ENCODE measurements at regions not wholly inside any gene's neighbourhood (a gene's known extent, or its start where the extent isn't known, plus 50 kb on each side); places are given as distances from the start of the nearest gene placed in this dataset.
"Not testable (repeated sequence)": the region's sequence is repeated elsewhere in the genome, so short reads cannot be mapped to it uniquely, and the experiment has no call there.

DNA sequence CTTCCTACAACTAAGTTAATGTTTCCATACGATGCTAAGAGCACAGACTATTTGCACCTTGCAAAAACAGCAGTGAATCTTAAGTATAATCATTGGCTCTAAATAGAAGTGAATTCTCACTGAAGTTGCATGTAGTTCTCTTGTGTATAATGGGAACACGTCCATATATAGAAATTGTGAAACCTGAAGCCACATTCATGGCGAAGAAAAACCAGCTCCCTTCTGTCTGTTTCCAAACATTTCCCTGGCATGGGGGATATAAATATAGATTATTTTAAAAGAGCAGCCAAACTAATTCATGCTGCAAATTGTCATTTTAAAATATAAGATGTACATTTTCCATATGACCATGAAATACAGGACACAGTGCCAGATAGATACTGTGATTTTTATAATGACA is 71.1 kb downstream of the TRAM1L1 start:
- no peak for DNase-seq

DNA sequence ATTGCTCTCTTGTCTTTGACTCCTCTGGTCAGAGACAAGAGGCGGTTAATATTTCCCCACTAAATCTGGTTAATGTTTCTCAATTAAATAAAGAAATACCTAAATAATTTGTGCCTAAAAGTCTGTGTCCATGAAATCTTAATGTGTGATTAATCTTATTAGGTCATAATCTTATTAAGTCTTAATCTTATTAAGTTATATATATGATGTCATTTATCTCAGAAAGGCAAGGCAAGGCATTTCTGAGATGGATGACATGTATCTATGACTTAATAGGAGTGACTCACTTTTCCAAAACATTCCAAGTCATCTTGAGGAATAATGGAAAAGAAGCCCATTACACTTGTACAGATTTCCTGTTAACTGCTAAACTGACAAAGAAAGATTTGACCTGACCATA is 74.7 kb downstream of the TRAM1L1 start:
- no peak for DNase-seq

DNA sequence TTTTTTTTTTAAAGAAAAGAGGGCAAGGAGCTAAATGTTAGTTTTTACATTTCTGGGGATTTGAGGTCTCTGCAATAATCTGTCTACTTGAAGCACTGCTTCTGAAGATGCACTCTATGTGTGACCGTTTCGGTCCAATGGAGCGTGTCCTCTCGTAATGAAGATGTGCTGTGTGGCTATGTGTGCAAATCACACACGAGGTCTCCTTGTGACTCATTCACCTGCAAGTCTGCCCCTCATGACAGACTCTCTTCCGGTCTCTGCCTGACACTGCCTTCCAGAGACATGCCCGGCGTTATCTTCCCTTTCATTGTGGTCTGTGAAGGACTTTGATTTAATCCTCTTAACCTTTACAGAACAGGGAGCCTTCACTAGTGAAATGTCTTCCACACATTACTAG is 84.3 kb downstream of the TRAM1L1 start:
- no peak for DNase-seq

GRCh38 chr4:116982656-116983055 is 102.7 kb downstream of the TRAM1L1 start:
- no peak for DNase-seq

DNA sequence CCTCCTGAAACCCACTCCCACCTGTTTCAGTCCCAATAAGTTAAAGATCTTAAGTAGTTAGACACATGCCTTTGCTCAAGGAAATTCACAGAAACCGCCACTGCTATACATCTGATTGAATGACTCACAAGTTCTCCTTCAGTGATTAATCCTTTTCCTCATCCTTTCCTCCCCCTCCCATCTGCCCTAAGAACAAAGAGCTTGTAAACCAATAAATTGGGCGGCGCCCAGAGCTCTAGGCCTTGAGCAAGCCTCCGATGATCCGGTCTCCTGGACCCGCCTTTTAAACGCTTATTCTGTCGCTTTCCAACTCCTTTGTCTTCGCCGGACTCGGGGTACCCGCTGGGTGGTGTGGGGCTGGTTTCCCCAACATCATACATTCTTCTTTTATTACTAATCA is 104.9 kb downstream of the TRAM1L1 start:
- DNase-seq, result not testable (repeated sequence)

GRCh38 chr4:116959045-116959444 is 126.3 kb downstream of the TRAM1L1 start:
- DNase-seq, result no peak

GRCh38 chr4:116953947-116954346 is 131.4 kb downstream of the TRAM1L1 start:
- no peak for DNase-seq

DNA sequence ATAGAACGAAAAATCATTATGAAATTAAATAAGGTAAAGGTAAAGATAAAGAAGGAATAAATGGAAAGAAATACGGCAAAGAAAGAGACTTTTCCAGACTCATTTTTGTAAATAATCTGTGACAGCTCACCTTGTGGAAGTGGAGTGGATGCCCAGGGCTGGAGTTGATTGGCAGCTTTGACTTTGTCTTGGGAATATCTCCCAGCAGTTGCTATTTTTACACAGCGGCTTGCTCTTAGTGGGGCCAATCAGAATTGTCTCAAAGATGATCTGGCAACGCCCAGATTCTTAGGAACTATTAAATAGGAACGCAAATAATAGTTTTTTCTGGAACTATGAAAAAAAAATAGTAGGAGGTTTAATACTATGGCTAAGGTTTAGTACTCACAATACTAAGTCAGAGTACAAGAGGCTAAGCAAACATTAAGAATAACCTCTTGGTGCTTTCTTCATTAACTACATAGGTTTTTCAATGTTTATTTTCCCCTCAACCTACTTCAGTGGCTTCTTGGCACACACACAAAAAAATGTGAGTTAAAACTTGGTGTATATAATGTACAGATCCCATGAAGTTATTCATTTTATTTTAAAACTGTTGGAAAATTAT is 132.7 kb downstream of the TRAM1L1 start:
- no peak for DNase-seq

- no peak for DNase-seq
Observed at GRCh38 chr4:116949856-116950255, 135.5 kb downstream of the TRAM1L1 start.

DNA sequence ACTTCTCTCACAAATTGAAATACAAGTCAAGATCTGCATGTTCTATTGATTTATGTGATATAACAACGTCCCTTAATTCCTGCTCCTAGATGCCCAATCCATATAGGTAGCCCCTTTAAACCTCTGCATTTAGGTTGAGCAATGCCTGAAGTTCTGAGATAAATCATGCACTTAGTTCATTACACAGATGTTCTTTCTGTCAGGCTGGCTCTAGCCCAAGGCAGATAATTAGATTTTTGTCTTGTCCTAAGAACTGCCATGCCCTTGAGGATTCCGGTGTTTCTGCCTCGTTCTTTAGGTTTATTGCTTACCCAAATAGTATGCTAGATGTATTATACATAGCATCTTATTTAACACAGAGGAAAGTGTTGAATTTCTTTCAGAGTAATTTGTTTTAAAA is 143.1 kb downstream of the TRAM1L1 start:
- DNase-seq, result no peak

DNA sequence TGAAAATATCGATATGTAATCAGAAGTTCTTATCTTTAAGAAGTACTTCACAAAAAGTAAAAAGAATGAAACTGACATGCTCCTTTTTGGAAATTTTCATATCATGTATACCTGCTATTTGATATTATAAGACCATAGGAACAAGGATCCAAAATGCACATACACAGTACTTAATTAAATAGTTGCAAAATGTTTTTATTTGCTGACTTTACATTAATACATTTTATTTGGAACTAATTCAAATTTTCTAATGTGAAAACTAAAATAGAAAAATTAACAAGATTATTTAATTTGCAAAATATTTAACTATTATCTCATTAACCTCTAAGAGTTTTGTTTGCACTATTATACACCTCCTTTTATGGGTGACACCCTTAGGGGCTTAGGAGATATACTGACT is 155.0 kb downstream of the TRAM1L1 start:
- DNase-seq, result no peak

GRCh38 chr4:116926631-116927295 is 158.6 kb downstream of the TRAM1L1 start:
- no peak for DNase-seq

DNA sequence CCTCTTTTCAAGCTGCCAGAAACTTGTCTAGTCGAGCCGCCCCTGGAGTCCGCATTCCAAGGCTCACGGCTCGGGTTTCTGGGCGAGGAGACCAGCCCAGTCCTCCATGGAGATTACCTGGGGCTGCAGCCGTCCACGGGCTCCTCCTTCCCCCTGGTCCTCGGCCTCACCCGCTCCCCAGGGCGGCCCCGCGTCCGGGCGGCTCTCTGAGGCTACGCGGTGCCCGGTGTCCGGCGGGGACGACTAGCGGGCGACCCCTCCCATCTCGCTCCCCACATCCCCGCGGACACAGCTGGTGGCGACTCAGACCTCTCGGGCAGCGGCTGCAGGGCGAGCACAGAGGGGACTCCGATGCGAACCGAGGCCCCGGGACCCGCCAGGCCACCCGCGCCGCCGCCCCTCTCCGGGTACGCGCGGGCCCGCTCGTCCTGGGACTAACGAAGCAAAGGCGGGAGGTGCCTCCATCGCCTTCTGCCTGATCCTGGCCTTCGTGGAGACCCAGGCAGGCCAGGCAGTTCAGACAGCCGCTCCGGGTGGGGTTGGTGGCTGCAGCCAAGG is 159.4 kb downstream of the TRAM1L1 start:
- no peak for DNase-seq

DNA sequence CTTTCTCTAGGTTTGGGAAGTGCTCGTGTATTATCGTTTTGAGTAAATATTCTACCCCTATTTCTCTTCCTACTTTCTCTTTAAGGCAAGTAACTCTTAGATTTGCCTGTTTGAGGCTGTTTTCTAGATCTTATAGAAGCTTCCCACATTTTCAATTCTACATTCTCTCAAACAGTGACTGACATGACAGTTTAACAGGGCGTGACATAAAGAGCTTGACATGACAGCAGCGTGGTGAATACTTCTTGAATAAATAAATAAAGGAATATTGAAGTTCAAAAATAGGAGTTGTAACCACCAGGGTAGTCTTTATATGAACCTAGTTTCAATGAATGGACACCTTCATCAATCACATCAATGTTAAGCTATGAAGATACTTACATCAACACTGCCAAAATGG is 162.0 kb downstream of the TRAM1L1 start:
- DNase-seq, result no peak

DNA sequence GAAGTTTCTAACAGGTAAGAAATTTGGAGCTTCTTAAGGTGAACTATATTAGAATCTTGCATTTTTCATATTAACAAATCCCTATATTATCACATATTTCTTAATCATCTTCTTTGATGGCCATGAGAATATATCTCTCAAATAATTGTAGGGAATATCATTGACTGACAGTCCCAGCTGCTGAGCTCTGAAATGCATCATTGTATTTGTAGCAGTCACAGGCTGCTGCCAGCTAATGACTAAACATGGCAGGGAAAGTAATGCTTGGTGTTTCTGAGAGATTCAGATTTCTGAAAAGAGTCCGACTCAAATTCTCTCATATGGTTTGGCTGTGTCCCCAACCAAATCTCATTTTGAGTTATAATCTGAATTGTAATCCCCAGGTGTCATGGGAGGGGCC is 171.9 kb downstream of the TRAM1L1 start:
- DNase-seq, result no peak

- DNase-seq, result no peak
Observed at GRCh38 chr4:116906758-116907157, 178.6 kb downstream of the TRAM1L1 start.

DNA sequence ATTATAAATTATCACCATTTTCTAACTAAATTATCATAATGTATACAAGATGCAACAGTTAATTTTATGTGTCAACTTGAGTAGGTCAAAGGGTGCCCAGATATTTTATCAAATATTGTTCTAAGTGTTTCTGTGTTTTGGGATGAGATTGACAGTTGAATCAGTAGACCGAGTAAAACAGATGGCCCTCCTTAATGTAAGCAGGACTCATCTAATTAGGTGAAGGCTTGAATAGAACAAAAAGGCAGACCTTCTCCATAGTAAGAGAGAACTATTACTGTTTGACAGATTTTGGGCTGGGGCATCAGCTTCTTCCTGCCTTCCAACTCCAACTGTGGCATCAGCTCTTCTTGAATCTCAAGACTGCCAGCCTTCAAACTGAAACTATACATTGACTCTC is 185.8 kb downstream of the TRAM1L1 start:
- DNase-seq, result no peak

GRCh38 chr4:116885579-116885978 is 199.8 kb downstream of the TRAM1L1 start:
- no peak for DNase-seq

DNA sequence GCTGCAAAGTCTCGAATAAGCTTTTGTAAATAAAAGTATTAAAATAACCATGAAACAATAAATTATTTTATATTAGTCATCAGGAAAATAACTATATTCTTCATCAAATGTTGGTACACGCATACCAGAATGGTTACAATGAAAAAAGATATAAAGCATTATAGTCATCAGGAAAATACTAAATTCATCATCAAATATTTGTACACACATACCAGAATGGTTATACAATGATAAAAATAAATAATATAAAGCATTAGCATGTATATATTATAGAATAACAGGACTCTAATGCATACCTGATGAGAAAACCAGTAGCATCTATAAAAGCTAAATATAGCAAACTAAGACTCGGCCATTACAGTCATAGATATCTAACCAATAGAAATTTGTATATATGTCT is 202.9 kb downstream of the TRAM1L1 start:
- no peak for DNase-seq

- no peak for DNase-seq
Observed at GRCh38 chr4:116881077-116881476, 204.3 kb downstream of the TRAM1L1 start.

- no peak for DNase-seq
Observed at GRCh38 chr4:116880625-116881024, 204.8 kb downstream of the TRAM1L1 start.

DNA sequence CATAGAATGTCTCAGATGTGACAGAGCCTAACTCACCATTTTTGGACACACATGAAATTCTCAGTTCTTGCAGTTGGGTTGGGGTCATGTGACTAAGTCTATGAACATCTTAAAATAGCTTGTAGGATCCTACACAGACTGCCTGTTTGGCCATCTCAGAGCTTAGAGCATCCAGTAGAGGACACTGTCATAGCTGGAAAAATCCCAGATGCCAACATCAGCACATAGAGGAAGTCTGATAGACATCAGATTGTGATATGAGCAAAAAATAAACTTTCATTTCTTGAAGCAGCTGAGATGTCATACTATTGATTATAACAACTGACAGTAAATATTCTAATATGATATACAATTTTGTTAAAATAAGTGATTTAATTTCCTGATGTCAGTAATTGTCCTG is 207.1 kb downstream of the TRAM1L1 start:
- DNase-seq, result no peak

DNA sequence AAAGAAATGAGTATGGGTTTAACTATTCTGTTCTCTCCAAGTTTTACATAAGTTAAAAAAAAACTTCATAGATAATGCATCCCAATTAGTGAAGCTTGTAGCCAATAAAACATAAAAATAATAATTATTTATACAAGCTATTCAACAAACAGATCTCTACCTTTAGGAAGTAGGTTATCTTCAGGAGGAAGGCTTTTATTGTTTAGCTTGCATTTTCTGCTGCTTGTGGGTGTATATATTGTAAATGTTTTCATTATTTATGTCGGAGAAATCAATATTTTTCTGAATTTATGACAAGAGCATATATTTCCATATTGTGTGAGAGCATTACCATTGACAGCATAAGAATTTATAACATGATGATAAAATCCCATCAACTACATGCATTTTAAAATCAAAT is 208.3 kb downstream of the TRAM1L1 start:
- no peak for DNase-seq

- no peak for DNase-seq
Observed at GRCh38 chr4:116872941-116873340, 212.4 kb downstream of the TRAM1L1 start.

- DNase-seq, result no peak
Observed at GRCh38 chr4:116872308-116872707, 213.1 kb downstream of the TRAM1L1 start.
